HCT116 (cell line): ENCODE measurements at regions not wholly inside any gene's neighbourhood (a gene's known extent, or its start where the extent isn't known, plus 50 kb on each side); places are given as distances from the start of the nearest gene placed in this dataset.
"Not testable (repeated sequence)": the region's sequence is repeated elsewhere in the genome, so short reads cannot be mapped to it uniquely, and the experiment has no call there.

Source experiments
- ATAC-seq: fragments of 200-7000 bp; cut with Tn5 transposase; 2 replicates; pipeline ENCODE4 v1.9.1; 2020; ENCODE audit warnings: mild to moderate bottlenecking, moderate library complexity
- BruUV-seq: library from RNA; stranded (reverse); fragments of 400-500 nt; replicated peaks from 2 replicates; lab custom pipeline; 2021; lab: Mats Ljungman, UMichigan
- CTCF ChIA-PET: fragments of 300-600 bp; sonication (Branson Sonifier 250); formaldehyde crosslinking; loops from one replicate; lab custom pipeline; 2021; ENCODE audit warnings: antibody characterized with exemption; lab: Charles Lee
- POLR2A ChIA-PET: fragments of 300-600, 350-600 bp; sonication (Branson Sonifier 250); formaldehyde crosslinking; loops from one replicate; lab custom pipeline; 2021; ENCODE audit warnings: antibody characterized with exemption; lab: Charles Lee
- RAD21 ChIA-PET, 2 experiments: fragments of 300-600 bp; sonication (Branson Sonifier 250); formaldehyde crosslinking; loops; one replicate each; lab custom pipeline; 2023; ENCODE audit warnings: low total read pairs in 2 of 2; ENCODE audit not compliant: uncharacterized antibody in 2 of 2, unreplicated experiment in 2 of 2, low non-redundant PET in 1 of 2; lab: Charles Lee
- DNase-seq: peaks from one replicate; pipeline ENCODE4 v3.0.0-alpha.2; 2010; ENCODE audit warnings: low read depth, low spot score
- H2AFZ ChIP-seq: fragments of 200-600 bp; shearing (Covaris generic), sonication (generic); 2 replicates; pipeline ENCODE4 v1.6.1; 2017; ENCODE audit warnings: low read depth, mixed run types, mixed read lengths, antibody characterized with exemption, low read length; ENCODE audit not compliant: poor library complexity, severe bottlenecking
- H3K27ac ChIP-seq: 2 replicates; pipeline ENCODE4 v1.5.1; 2012; ENCODE audit warnings: low read depth, low read length
- H3K27me3 ChIP-seq: fragments of 200-600 bp; sonication (generic); 2 replicates; pipeline ENCODE4 v1.6.1; 2016; ENCODE audit warnings: mixed run types, low read length, mixed read lengths; ENCODE audit not compliant: insufficient read depth
- H3K36me3 ChIP-seq, 2 experiments: fragments of 200-500 bp in 1 of 2; fragments of 200-600 bp in 1 of 2; sonication (Bioruptor generic) in 1 of 2; sonication (generic) in 1 of 2; 2 replicates each; pipeline versions ENCODE4 v1.5.1 to v1.6.1; 2014 to 2016; ENCODE audit warnings: low read length in 2 of 2, inconsistent platforms in 1 of 2, mixed read lengths in 1 of 2, mixed run types in 1 of 2; ENCODE audit not compliant: insufficient read depth in 2 of 2, control insufficient read depth in 1 of 2
- H3K4me1 ChIP-seq, 2 experiments: fragments of 200-600 bp in 1 of 2; sonication (generic) in 1 of 2; 2 replicates each; pipeline versions ENCODE4 v1.5.1 to v1.6.1; 2012 to 2017; ENCODE audit warnings: low read length in 2 of 2, inconsistent platforms in 1 of 2, mild to moderate bottlenecking in 1 of 2, mixed read lengths in 1 of 2, mixed run types in 1 of 2, moderate library complexity in 1 of 2; ENCODE audit not compliant: insufficient read depth in 2 of 2, control insufficient read depth in 1 of 2
- H3K4me2 ChIP-seq: fragments of 200-600 bp; sonication (generic); 2 replicates; pipeline ENCODE4 v1.6.1; 2017; ENCODE audit warnings: mixed run types, low read length, mixed read lengths
- H3K4me3 ChIP-seq, 2 experiments: fragments of 200-600 bp in 1 of 2; sonication (generic) in 1 of 2; replicated peaks in 1 of 2; 2 replicates each; pipeline ENCODE4 v1.5.1; 2011 to 2016; ENCODE audit warnings: low read length in 2 of 2, control low read depth in 1 of 2, low read depth in 1 of 2, mild to moderate bottlenecking in 1 of 2, mixed read lengths in 1 of 2, mixed run types in 1 of 2
- H3K79me2 ChIP-seq: fragments of 200-600 bp; sonication (generic); 2 replicates; pipeline ENCODE4 v1.6.1; 2017; ENCODE audit warnings: mild to moderate bottlenecking, mixed run types, low read length, moderate library complexity, mixed read lengths; ENCODE audit not compliant: insufficient read depth
- H3K9ac ChIP-seq: fragments of 200-600 bp; sonication (generic); 2 replicates; pipeline ENCODE4 v1.6.1; 2016; ENCODE audit warnings: low read length, mixed read lengths
- H3K9me2 ChIP-seq: fragments of 200-600 bp; sonication (generic), shearing (Covaris generic); 2 replicates; pipeline ENCODE4 v1.6.1; 2017; ENCODE audit warnings: mixed run types, mild to moderate bottlenecking, moderate library complexity; ENCODE audit not compliant: insufficient read depth
- H3K9me3 ChIP-seq, 2 experiments: fragments of 200-500 bp in 1 of 2; fragments of 200-600 bp in 1 of 2; sonication (Bioruptor generic) in 1 of 2; sonication (generic) in 1 of 2; 2 replicates each; pipeline ENCODE4 v1.6.1; 2014 to 2017; ENCODE audit warnings: low read length in 2 of 2, mixed read lengths in 2 of 2, inconsistent platforms in 1 of 2, low read depth in 1 of 2, mild to moderate bottlenecking in 1 of 2, mixed run types in 1 of 2, moderate library complexity in 1 of 2; ENCODE audit not compliant: control insufficient read depth in 1 of 2, insufficient read depth in 1 of 2
- H4K20me1 ChIP-seq: fragments of 200-600 bp; sonication (generic), shearing (Covaris generic); 2 replicates; pipeline ENCODE4 v1.6.1; 2017; ENCODE audit warnings: mixed run types, mild to moderate bottlenecking, moderate library complexity; ENCODE audit not compliant: insufficient read depth
- CBX3 ChIP-seq: IDR thresholded peaks from 2 replicates; pipeline ENCODE4 v1.6.1; 2012; ENCODE audit warnings: low read depth
- EGR1 ChIP-seq: IDR thresholded peaks from 2 replicates; pipeline ENCODE4 v1.6.1; 2012; ENCODE audit warnings: low read depth
- FOSL1 ChIP-seq: IDR thresholded peaks from 2 replicates; pipeline ENCODE4 v1.6.1; 2012; ENCODE audit warnings: low read depth
- JUND ChIP-seq: IDR thresholded peaks from 2 replicates; pipeline ENCODE4 v1.6.1; 2012
- SIN3A ChIP-seq: IDR thresholded peaks from 2 replicates; pipeline ENCODE4 v1.6.1; 2012; ENCODE audit warnings: low read depth
- SRF ChIP-seq: IDR thresholded peaks from 2 replicates; pipeline ENCODE4 v1.6.1; 2012; ENCODE audit warnings: low read depth
- TCF7L2 ChIP-seq: IDR thresholded peaks from 2 replicates; pipeline ENCODE4 v1.7.0; 2011; ENCODE audit warnings: borderline replicate concordance, inconsistent platforms; ENCODE audit not compliant: insufficient read depth, insufficient read length; ENCODE audit errors: extremely low read depth
- ZNF274 ChIP-seq: fragments of 200-500 bp; sonication (Bioruptor generic); IDR thresholded peaks from 2 replicates; pipeline ENCODE4 v1.6.1; 2014; ENCODE audit warnings: mild to moderate bottlenecking, low read depth, low read length, inconsistent platforms
- intact Hi-C: fragments of 100-400 bp; cut with micrococcal nuclease; formaldehyde crosslinking; loops from 2 replicates; pipeline ENCODE4 v1.10.0; 2022
- TF ChIP-seq, protein P1 (sequence below): IDR thresholded peaks from 2 replicates; pipeline ENCODE4 v1.6.1; 2012; ENCODE audit warnings: low read depth
- TF ChIP-seq, protein P2 (sequence below): IDR thresholded peaks from 2 replicates; pipeline ENCODE4 v1.6.1; 2011; ENCODE audit warnings: mild to moderate bottlenecking, low read length, moderate library complexity; ENCODE audit not compliant: insufficient replicate concordance; ENCODE audit errors: extremely low read depth
- TF ChIP-seq, protein P3 (sequence below): IDR thresholded peaks from 2 replicates; pipeline ENCODE4 v1.6.1; 2012
- TF ChIP-seq, protein P4 (sequence below): IDR thresholded peaks from 2 replicates; pipeline ENCODE4 v1.6.1; 2012

DNA sequence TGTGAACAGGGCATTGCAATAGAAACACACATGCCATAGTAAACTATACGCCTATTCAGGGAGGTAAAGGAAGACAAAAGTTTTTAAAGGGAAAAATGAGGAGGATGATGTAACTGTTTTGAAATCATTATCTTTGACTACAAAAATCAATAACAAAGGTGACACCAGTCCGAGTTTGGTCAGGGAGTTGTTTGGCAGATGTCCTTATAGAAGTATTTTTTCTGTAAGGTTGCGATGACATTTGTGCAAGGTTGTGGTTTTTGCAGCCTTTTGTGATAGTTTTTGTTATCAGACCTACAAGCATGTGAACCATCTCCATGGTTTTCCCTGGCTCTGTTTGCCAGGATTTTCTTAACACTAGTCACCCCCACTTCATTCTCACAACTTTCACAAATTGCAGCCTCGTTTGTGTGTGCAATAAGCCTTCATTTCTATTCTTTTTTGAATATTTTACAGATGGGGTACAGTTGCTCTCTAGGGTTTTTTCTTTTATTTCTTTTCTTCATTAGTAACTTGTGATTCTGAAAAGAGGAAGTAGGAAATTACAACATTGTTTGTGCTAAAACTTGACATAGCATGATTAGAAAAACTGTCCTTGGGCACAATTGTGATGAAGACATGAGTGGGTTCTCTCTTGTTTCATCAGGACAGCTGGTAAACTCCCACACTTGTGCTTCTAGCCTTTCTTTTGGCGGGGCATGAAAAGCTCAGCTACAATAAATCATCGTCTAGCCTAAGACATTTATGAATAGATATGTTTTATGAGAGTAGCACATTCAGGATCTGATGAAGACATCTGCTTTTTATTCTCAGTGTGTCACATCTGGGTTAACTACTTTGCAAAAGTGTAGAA lies 60.2 kb upstream of the PNPLA4 start:
- CTCF ChIA-PET, result no interaction called here
- TF ChIP-seq TCF7L2, result no peak
- TF ChIP-seq CBX3, result no peak
- no peak for TF ChIP-seq ZNF274
- TF ChIP-seq, protein P1, sequence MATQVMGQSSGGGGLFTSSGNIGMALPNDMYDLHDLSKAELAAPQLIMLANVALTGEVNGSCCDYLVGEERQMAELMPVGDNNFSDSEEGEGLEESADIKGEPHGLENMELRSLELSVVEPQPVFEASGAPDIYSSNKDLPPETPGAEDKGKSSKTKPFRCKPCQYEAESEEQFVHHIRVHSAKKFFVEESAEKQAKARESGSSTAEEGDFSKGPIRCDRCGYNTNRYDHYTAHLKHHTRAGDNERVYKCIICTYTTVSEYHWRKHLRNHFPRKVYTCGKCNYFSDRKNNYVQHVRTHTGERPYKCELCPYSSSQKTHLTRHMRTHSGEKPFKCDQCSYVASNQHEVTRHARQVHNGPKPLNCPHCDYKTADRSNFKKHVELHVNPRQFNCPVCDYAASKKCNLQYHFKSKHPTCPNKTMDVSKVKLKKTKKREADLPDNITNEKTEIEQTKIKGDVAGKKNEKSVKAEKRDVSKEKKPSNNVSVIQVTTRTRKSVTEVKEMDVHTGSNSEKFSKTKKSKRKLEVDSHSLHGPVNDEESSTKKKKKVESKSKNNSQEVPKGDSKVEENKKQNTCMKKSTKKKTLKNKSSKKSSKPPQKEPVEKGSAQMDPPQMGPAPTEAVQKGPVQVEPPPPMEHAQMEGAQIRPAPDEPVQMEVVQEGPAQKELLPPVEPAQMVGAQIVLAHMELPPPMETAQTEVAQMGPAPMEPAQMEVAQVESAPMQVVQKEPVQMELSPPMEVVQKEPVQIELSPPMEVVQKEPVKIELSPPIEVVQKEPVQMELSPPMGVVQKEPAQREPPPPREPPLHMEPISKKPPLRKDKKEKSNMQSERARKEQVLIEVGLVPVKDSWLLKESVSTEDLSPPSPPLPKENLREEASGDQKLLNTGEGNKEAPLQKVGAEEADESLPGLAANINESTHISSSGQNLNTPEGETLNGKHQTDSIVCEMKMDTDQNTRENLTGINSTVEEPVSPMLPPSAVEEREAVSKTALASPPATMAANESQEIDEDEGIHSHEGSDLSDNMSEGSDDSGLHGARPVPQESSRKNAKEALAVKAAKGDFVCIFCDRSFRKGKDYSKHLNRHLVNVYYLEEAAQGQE, result no peak
- TF ChIP-seq, protein P2, sequence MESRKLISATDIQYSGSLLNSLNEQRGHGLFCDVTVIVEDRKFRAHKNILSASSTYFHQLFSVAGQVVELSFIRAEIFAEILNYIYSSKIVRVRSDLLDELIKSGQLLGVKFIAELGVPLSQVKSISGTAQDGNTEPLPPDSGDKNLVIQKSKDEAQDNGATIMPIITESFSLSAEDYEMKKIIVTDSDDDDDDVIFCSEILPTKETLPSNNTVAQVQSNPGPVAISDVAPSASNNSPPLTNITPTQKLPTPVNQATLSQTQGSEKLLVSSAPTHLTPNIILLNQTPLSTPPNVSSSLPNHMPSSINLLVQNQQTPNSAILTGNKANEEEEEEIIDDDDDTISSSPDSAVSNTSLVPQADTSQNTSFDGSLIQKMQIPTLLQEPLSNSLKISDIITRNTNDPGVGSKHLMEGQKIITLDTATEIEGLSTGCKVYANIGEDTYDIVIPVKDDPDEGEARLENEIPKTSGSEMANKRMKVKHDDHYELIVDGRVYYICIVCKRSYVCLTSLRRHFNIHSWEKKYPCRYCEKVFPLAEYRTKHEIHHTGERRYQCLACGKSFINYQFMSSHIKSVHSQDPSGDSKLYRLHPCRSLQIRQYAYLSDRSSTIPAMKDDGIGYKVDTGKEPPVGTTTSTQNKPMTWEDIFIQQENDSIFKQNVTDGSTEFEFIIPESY, result no peak
- TF ChIP-seq FOSL1, result no peak
- TF ChIP-seq, protein P3, sequence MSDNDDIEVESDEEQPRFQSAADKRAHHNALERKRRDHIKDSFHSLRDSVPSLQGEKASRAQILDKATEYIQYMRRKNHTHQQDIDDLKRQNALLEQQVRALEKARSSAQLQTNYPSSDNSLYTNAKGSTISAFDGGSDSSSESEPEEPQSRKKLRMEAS, result no peak
- TF ChIP-seq, protein P4, sequence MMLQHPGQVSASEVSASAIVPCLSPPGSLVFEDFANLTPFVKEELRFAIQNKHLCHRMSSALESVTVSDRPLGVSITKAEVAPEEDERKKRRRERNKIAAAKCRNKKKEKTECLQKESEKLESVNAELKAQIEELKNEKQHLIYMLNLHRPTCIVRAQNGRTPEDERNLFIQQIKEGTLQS, result no peak
- no peak for TF ChIP-seq EGR1
- no peak for TF ChIP-seq SRF
- no peak for TF ChIP-seq SIN3A
- TF ChIP-seq JUND, result no peak
- TF ChIP-seq, all 23 proteins: peak for 0
- Histone ChIP-seq H3K79me2 (no peaks in the 10 kb centered on the region), H3K4me1 (no peaks in the 10 kb centered on the region), H3K27ac (no peak overlapping the region), H3K4me2 (no peak overlapping the region), H2AFZ (no peak overlapping the region), H3K9ac (no peak overlapping the region), H3K27me3 (no peaks in the 10 kb centered on the region), H3K9me2 (no peaks in the 10 kb centered on the region), H3K9me3 (no peaks in the 10 kb centered on the region), H3K4me3 (no peak overlapping the region), H3K36me3 (no peaks in the 10 kb centered on the region), H4K20me1 (no peaks in the 10 kb centered on the region)
- BruUV-seq, result no TSS peak
- DNase-seq, result no peak
- RAD21 ChIA-PET, result no interaction called here
- ATAC-seq, result no peak
- intact Hi-C loops, result no loop called here
- POLR2A ChIA-PET, result no interaction called here

DNA sequence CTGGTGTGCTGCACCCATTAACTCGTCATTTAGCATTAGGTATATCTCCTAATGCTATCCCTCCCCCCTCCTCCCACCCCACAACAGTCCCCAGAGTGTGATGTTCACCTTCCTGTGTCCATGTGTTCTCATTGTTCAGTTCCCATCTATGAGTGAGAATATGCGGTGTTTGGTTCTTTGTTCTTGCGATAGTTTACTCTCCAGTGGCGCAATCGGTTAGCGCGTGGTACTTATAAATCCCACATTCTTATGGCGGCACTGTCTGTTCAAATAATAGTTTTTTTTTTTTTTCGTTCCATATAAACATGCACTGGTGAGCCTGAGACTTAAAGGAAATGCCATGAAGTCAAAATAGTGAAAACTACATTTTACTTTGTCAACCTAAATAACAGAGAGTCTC lies 59.5 kb upstream of the PNPLA4 start:
- H4K20me1 ChIP-seq, H3K27ac ChIP-seq, CTCF ChIA-PET, H2AFZ ChIP-seq, intact Hi-C loops, H3K9ac ChIP-seq, H3K27me3 ChIP-seq, RAD21 ChIA-PET, H3K79me2 ChIP-seq, ATAC-seq, BruUV-seq, DNase-seq, H3K4me2 ChIP-seq, H3K9me3 ChIP-seq, H3K4me3 ChIP-seq, H3K36me3 ChIP-seq, POLR2A ChIA-PET, H3K9me2 ChIP-seq, H3K4me1 ChIP-seq: not testable (repeated sequence)
